GM18867 (cell line): ENCODE measurements at regions not wholly inside any gene's neighbourhood (a gene's known extent, or its start where the extent isn't known, plus 50 kb on each side); places are given as distances from the start of the nearest gene placed in this dataset.
"Not testable (repeated sequence)": the region's sequence is repeated elsewhere in the genome, so short reads cannot be mapped to it uniquely, and the experiment has no call there.

Experiments used
- ATAC-seq: cut with Tn5 transposase; IDR thresholded peaks from one replicate; pipeline ENCODE4 v1.9.1; 2021; ENCODE audit warnings: mild to moderate bottlenecking, moderate library complexity; ENCODE audit not compliant: unreplicated experiment

DNA sequence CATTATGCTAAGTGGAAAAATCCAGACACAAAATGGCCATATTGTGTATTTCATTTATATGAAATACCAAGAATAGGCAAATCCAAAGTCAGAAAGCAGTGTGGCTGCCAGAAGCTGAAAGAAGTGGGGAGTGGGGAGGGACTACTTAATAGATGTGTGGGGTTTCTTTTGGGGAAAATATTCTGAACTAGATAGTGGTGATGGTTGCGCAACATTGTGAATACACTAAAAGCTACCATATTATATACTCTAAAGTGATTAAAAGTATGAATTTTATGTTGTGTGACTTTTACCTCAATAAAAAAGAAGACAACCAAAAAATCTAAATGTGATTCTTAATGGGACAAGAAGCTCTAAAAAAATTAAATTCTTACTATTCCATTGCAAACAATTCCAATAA lies 272.6 kb downstream of the DAD1 start:
- no peak for ATAC-seq

DNA sequence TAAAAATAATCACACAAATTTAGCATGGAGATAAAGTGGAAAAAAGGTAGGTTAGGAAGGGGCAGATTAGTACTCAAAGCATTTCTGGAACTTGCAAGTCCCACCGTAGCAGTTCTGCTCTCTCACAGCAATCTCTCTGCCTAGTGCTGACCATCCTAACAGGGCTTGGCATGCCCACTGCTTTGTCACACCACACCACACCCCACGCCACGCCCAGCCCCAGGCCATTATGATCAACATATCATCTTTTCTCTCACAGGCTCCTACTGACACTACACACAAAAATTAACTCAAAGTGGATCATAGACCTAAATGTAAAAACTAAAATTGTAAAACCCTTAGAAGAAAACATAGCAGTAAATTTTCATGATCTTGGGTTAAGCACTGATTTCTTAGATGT lies 273.7 kb downstream of the DAD1 start:
- no peak for ATAC-seq

DNA sequence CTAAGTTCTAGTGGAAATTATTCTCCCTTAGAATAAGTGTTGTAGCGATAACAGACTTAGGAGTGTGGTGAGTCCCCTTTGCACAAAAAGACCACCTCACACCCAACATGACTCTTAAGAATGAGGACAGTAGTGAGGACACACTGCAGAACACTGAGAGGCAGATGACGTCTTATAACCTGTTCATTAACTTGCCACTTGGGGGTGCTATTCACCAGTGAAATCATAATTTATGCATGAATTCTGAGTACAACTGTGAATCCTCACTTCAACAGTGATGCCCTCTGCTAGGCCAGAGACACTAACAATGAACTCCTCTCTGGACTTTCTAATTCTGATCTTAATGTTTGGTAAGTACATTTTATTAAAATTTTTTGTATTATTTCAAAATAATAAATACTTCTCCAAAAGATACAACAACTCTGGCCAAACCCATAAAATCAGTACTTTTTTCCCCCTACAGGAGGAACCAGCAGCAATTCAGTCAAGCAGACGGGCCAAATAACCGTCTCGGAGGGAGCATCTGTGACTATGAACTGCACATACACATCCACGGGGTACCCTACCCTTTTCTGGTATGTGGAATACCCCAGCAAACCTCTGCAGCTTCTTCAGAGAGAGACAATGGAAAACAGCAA lies 274.7 kb downstream of the DAD1 start:
- ATAC-seq = peak; percentile 82

DNA sequence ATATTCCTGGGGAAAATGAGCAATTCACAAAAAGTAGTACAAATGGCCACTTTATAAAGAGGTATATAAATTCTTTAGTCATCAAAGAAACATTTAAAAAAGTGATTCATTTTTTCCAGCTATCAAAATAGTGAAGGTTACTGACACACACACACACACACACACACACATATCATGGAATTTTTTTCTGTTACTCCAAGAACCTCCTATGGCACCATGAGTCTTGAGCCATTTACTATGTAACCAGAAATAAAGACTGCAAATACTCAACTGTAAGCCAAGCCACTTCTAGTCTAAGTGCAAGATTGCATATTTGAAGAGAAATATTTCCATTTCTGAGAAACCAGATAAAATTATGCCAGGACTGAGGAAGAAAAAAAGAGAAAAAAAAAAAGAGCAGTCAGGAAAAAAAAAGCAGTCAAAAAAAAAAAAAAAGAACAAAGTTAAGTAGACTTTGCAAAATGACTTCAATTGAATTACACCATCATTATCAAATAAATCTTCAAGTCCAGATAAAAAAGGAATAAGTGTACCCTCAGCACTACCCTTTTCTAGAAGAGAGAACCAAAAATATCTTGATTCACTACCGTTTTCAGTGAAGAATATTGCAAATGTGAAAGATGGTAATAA lies 275.7 kb downstream of the DAD1 start:
- no peak for ATAC-seq

DNA sequence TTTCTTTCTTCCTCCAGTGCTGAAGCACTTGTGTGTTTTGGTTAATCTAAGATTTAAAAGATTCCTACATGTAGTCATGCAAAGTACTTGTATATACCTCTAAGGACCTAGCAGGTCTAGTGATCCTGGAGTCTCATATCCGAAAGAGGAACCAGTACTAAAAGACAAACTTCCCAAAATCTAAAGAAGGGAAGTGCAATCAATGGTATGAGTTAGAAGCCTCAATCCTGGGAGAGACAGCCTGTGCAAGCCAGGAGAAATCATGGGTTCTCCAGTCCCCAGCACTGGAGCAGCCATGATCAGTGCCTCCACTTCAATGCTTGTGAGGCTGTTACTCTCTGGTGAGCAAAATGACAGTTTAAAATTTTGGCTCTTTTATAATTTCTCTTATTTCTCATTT lies 277.4 kb downstream of the DAD1 start:
- no peak for ATAC-seq

DNA sequence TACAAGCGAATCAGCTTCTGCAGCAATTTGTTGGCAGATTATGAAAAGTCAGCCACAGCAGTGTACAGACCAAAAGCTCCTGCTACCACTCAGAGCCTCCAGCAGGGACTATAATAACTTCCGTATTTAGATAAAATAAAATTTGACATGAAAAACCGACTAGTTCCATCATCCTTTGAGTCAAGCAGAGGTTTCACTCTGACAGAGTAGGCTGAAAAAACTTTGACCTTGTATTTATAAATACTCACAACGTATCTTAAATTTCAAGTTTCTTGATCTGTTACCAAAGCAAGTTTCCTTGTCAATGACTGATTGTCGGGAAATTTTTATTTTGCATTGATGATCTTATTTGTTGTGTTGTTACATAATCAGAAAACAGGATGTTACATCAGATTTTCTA lies 283.4 kb downstream of the DAD1 start:
- ATAC-seq = no peak

DNA sequence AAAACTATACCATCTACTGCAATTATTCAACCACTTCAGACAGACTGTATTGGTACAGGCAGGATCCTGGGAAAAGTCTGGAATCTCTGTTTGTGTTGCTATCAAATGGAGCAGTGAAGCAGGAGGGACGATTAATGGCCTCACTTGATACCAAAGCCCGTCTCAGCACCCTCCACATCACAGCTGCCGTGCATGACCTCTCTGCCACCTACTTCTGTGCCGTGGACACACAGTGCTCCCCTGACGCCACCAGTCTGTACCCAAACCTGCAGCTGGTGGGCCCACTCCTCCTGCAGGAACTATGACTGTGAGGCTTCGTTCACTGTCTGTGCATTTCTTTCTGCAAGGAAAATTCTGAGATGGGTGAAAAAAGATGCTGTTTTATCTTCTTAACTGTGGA lies 284.7 kb downstream of the DAD1 start:
- no peak for ATAC-seq

DNA sequence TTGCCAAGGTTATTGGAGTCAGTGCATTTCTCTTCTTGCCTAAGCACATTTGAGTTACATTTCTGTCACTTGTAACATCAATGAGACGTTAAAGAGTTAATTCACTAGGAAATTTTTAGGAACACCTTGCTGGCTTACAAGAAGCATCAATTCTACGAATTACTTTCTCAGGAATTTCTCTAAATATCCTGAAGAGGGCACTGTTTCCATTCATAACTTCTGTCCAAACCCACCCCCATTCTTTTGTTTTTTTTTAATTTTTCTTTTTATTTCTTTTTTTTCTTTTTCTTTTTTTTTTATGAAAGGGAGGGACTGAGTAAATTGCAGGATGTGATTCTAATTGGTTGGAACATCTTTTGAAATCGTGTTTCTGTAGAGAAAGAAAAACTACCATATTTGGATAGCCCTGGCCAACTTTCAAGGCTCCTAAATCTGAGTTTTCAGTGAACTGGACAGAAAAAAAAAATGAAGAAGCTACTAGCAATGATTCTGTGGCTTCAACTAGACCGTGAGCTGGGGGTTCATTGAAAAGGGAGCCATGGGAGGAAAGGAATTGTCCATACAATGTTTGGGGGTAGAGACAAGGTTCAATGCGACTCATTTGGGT lies 285.3 kb downstream of the DAD1 start:
- no peak for ATAC-seq

DNA sequence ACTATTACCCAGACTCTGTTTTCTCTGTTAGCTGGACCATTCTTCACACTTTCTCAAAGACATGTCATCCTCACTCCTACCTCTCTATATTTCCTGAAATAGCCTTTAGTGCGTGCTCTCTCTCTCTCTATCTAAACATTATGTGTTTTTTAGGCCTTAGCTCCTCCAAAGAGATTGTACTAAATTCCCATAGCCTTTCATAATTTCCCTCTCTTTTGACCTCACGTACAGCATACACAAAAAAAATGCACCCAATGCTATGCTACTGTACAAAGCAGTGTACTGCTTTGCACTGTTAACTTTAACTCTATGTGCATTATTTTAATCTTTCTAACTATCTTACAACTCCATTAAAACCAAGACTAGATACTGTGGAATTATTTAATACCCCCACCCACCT lies 288.4 kb downstream of the DAD1 start:
- no peak for ATAC-seq

DNA sequence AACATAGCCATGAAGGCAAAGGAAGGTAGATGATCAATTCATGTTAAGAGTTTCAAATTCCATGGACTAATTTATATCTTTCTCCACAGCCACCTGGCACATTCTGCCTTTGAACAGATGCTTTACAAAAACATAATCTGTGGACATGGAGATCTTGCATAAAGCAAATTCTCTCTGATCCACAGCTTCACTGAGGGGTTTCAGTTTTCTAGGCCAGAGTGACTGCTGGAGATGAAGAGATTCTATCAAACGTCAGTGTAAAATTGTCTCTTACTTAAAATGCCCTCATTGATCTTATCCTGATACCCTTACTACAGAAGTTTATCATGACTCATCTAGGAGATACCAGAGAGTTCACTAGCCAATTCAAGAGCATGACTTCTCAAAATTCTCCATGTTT lies 291.6 kb downstream of the DAD1 start:
- no peak for ATAC-seq

DNA sequence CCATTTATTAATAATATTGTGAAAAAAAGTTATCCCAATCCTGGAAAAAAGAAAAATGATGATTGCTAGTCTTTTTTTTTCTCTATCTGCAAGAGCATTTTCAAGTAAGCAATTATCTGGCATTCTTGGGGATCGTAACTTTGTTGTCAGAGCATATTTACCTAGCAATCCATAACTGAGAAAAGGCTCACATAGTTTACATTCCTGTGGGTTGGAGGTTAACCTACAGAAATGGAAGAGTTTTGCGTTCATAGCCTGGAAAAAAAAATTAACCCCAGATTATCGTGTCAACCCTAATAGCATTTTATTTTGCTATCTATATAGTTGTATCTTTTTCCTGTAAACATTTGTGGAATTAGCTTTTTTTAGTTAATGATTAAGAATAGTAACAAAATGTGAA lies 292.3 kb downstream of the DAD1 start:
- ATAC-seq = no peak

DNA sequence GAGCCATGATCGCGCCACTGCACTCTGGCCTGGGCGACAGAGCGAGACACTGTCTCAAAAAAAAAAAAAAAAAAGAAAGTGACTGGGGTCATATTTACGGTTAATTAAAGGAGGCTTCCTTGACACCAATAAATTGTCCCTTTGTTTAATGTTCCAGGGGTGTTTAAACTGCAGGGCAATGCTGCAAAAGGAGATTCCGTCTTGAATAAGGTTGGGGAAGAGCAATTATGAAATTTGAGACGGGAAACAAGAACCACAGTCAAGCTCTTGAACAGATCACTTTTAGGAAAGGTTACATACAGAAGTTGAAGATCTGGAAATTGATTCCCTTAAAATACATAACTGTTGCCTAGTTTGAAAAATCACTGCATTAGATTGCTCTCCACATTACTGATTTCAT lies 292.9 kb downstream of the DAD1 start:
- no peak for ATAC-seq

DNA sequence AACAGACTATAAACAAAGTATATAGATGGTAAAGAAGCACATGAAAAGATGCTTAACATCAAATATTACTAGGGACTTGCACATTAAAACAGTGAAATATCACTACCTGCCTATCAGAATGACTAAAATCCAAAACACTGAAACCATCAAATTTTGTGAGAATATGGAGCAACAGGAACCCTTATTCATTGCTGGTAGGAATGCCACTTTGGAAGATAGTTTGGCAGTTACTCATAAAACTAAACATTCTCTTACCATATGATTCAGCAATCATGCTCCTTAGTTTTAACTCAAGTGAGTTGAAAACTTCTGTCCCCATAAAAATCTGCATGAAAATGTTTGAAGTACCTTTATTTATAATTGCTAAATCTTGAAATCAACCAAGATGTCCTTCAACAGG lies 297.6 kb downstream of the DAD1 start:
- ATAC-seq = no peak

DNA sequence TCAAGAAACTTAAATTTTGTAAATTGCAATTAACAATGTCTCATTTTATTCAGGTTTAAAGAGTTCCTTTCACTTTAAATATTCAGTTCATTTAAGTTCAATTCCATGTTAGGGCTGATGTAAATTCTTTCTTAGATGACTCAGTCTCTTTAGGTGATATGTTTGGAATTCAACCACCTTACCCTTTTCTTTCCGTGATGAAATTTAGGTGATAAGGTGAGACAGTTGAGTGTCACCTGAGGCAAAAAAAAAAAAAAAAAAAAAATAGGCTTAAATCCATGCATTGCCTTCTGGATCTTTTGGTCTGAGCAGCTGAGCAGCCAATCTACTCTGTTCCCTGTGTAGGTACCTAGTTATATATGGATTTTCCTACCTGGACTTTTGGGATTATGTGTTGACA lies 299.5 kb downstream of the DAD1 start:
- ATAC-seq = no peak

DNA sequence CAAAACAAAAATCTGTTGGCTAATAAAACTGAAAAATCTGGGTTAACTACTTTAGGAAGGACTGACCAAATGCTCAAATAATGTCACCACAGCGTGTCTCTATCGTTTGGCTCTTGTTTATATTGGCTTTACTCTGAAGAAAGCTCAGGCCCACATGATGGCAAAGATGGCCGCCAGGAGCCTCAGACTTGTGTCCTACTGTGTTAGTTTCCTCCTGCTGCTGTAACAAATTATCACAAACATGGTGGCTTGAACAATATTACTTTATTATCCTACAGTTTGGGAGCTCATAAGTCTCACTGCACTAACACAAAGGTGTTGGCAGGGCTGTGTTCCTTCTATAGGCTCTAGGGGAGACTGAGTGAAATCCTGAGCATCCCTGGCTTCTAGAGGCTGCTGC lies 303.0 kb downstream of the DAD1 start:
- no peak for ATAC-seq

DNA sequence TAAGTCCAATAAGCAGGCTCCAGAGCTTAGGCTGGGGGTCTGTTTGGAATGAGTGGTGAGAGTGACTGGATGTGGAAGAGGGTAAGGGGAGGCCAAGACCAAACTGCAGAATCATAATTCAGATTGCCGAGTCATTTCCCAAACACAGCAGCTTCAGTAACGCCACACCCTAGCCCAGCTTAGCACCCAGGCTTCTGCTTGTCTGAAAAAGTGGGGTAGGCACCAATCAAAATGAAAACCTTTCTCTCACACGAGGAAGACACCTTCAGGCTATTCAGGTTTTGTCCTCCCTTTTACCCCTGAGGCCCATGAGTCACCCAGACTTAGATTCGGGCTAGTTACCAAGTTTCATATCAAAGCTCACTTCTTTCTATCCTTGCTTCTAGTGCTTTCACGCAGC lies 306.1 kb downstream of the DAD1 start:
- no peak for ATAC-seq

DNA sequence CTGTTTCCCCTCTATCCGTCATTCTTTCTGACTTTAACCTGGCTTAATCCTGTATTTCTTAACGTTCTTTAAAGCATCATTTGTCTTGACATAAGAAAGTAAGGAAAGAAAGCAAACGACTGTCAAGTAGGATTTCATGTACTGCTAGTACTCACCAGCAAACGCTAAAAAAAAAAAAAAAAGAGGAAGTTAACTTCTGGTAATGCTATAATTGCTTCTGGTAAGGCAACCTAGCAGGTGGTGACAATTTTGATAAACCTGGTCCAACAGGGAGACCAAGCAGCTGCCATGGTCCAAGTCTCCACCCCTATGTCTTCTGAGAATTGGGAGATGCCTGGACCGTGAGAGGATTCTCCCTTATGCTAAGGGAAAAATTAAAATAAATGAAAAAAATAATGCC lies 306.6 kb downstream of the DAD1 start:
- ATAC-seq = peak; percentile 59

DNA sequence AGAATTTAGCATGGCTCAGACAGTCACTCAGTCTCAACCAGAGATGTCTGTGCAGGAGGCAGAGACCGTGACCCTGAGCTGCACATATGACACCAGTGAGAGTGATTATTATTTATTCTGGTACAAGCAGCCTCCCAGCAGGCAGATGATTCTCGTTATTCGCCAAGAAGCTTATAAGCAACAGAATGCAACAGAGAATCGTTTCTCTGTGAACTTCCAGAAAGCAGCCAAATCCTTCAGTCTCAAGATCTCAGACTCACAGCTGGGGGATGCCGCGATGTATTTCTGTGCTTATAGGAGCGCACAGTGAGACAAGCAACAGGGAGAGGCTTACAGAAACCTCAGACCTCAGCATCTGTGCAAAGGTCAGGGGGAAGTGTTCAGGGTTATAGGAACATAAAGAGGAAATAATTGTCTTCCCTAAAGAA lies 307.6 kb downstream of the DAD1 start:
- ATAC-seq = not testable (repeated sequence)

DNA sequence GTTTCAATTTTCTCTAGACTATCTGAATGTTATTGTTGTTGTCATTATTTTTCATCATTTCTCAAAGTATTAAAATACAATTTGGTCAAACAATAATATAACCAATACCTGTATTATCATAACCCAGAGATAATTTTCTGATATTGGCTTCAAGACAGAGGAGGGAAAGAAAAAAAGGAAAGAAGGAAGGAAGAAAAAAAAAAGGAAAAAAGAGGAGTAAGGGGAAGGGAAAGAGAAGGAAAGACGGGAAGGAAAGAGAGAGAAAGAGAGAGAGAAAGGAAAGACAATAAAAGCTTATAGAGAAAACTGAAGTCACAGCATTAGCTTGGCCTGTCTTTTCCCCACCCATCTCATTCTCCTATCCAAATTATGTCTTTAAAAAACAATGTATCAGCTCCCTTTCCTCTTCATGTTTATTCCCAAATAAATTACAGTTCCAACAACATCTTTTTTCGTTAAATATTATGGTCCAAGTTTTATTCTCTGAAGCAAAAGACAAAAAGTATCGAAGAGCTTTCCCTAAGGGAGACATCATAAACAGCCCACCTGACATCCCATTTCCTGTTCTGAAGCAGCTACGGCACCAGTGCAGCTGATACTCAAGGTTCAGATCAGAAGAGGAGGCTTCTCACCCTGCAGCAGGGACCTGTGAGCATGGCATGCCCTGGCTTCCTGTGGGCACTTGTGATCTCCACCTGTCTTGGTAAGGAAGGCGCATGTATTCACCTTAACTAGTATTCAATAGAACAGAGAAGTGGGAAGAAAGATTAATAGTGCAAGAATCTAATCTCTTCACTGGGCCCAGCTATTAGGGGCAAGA lies 308.3 kb downstream of the DAD1 start:
- ATAC-seq = no peak

DNA sequence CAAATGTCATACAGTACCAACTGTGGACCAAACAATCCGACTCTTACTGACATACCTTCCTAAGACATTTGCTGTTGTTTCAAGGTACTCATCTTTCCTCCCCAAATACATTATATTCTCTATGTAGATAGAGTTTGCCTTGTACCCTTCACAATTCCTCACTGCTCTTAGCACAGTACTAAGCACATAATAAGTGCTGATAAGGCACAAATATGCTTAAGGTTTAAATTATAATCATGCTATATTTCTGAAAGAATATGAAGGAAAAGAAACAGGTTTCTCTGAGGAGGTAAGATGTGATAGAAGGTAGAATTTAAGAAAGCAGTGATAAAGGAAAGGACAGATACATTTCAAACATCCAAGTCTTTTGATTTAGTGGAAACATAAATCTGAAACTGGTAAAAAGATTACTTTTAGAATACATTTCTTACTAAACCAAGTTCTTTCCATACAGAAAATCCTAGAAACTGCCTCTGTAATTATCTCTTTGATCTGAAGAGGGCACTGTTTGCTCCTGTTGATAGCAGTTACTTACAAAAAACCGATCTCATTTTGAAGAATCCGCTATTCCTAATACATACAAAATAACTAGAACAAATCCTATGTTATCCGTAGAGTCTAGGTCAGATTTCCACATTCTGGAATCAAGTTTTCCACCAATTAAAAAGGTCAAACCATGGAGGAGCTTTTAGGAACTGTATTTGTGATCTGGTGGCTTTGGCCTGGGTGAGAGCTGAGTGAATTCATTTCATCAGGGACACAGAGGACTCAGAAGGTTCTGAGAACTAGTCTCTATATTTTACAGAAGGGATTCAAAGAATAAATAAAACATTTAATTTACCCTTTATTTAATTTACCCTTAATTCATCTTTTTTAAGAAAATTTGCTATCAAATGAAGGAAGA lies 311.9 kb downstream of the DAD1 start:
- no peak for ATAC-seq
